ENCODE measurements at regions not wholly inside any gene's neighbourhood (a gene's known extent, or its start where the extent isn't known, plus 50 kb on each side); places are given as distances from the start of the nearest gene placed in this dataset.

- TF ChIP-seq POLR2A (IDR thresholded peaks at IDR 0.05; ENCODE audit: extremely low read depth, insufficient read length) (no peak), CTCF (IDR thresholded peaks at IDR 0.05; ENCODE audit: low read depth, low read length) (no peak)
Measured at GRCh38 chr11:70886256-70886655, 366.1 kb downstream of the SHANK2 start.

Measured in NB4 (cell line).